Testis (tissue), 2 donors: ENCODE measurements at regions not wholly inside any gene's neighbourhood (a gene's known extent, or its start where the extent isn't known, plus 50 kb on each side); places are given as distances from the start of the nearest gene placed in this dataset.

Source experiments
- CTCF ChIP-seq, 3 experiments: fragments of 450-650 bp in 2 of 3; fragments of 200-600 bp in 1 of 3; sonication (generic) in 1 of 3; IDR thresholded peaks; one replicate each; pipeline ENCODE4 v1.5.1; 2016 to 2019; ENCODE audit warnings: antibody characterized with exemption in 3 of 3, mild to moderate bottlenecking in 2 of 3, moderate library complexity in 1 of 3
- POLR2A ChIP-seq: fragments of 450-650 bp; IDR thresholded peaks from one replicate; pipeline ENCODE4 v1.6.1; 2017; ENCODE audit warnings: antibody characterized with exemption, mild to moderate bottlenecking, moderate library complexity

- TF ChIP-seq CTCF (IDR thresholded peaks at IDR 0.05), result no peak
- TF ChIP-seq POLR2A, result no peak
Measured at GRCh38 chr3:106514431-106514830, 645.6 kb upstream of the CBLB start.
